Frontal cortex (tissue), 3 donors: ENCODE measurements at regions not wholly inside any gene's neighbourhood (a gene's known extent, or its start where the extent isn't known, plus 50 kb on each side); places are given as distances from the start of the nearest gene placed in this dataset.

Source experiments
- DNase-seq, 2 donors: peaks; one replicate each; pipeline ENCODE4 v3.0.0; 2012; ENCODE audit warnings: low spot score in 2 of 2
- FAIRE-seq: peaks from 2 replicates; lab custom pipeline; 2012; peaks lifted over from hg19 to GRCh38; lab: Jason Lieb, UNC
- donor health status: control.
- donor health status: control.
- donor health status: control.

- DNase-seq (no peak), FAIRE-seq (no peak)
Measured at GRCh38 chr1:229986737-229987337, 80.2 kb upstream of the GALNT2 start.

- no peak for FAIRE-seq
- no peak for DNase-seq
Measured at GRCh38 chr1:229987953-229988352, 79.1 kb upstream of the GALNT2 start.

- DNase-seq (no peak), FAIRE-seq (no peak)
Measured at GRCh38 chr1:229988534-229988933, 78.5 kb upstream of the GALNT2 start.

- no peak for FAIRE-seq
Measured at GRCh38 chr1:229989591-229990248, 77.3 kb upstream of the GALNT2 start.

GRCh38 chr1:229990326-229990725 is 76.7 kb upstream of the GALNT2 start:
- no peak for FAIRE-seq
- no peak for DNase-seq

More at GRCh38 chr1:229989591-229990248, 77.3 kb upstream of the GALNT2 start:
- no peak for DNase-seq

- FAIRE-seq (no peak), DNase-seq (no peak)
Measured at GRCh38 chr1:229991104-229991513, 75.9 kb upstream of the GALNT2 start.

GRCh38 chr1:229991724-229992333 is 75.2 kb upstream of the GALNT2 start:
- FAIRE-seq (no peak), DNase-seq (no peak)

- no peak for DNase-seq
- no peak for FAIRE-seq
Measured at GRCh38 chr1:229993060-229993459, 74.0 kb upstream of the GALNT2 start.

- DNase-seq: no peak
Measured at GRCh38 chr1:229993894-229994293, 73.1 kb upstream of the GALNT2 start.

GRCh38 chr1:229999004-229999670 is 67.9 kb upstream of the GALNT2 start:
- FAIRE-seq: no peak
- DNase-seq: no peak

More at GRCh38 chr1:229993894-229994293, 73.1 kb upstream of the GALNT2 start:
- FAIRE-seq: no peak

- DNase-seq (no peak), FAIRE-seq (no peak)
Measured at GRCh38 chr1:230000493-230001184, 66.4 kb upstream of the GALNT2 start.

GRCh38 chr1:230002164-230002803 is 64.8 kb upstream of the GALNT2 start:
- FAIRE-seq (no peak), DNase-seq (no peak)

- DNase-seq (no peak), FAIRE-seq (no peak)
Measured at GRCh38 chr1:230003409-230003808, 63.6 kb upstream of the GALNT2 start.

GRCh38 chr1:230005040-230005439 is 62.0 kb upstream of the GALNT2 start:
- FAIRE-seq: no peak
- no peak for DNase-seq

- DNase-seq: no peak
- no peak for FAIRE-seq
Measured at GRCh38 chr1:230008721-230009120, 58.3 kb upstream of the GALNT2 start.

- DNase-seq (no peak), FAIRE-seq (no peak)
Measured at GRCh38 chr1:230009611-230010313, 57.3 kb upstream of the GALNT2 start.

GRCh38 chr1:230010603-230011332 is 56.3 kb upstream of the GALNT2 start:
- DNase-seq: no peak
- no peak for FAIRE-seq

- DNase-seq (no peak), FAIRE-seq (no peak)
Measured at GRCh38 chr1:230011333-230012092, 55.5 kb upstream of the GALNT2 start.
